ENCODE measurements at regions not wholly inside any gene's neighbourhood (a gene's known extent, or its start where the extent isn't known, plus 50 kb on each side); places are given as distances from the start of the nearest gene placed in this dataset.
"Not testable (repeated sequence)": the region's sequence is repeated elsewhere in the genome, so short reads cannot be mapped to it uniquely, and the experiment has no call there.

GRCh38 chr1:101185421-101185820 is 51.4 kb upstream of the S1PR1 start:
- DNase-seq (ENCODE audit: low read depth in 2 of 3, low spot score in 2 of 3) = no peak

- no peak for DNase-seq (ENCODE audit: low read depth in 2 of 3, low spot score in 2 of 3)
Observed at GRCh38 chr1:101183388-101183699, 53.5 kb upstream of the S1PR1 start.

- no peak for DNase-seq (ENCODE audit: low read depth in 2 of 3, low spot score in 2 of 3)
Observed at GRCh38 chr1:101182627-101183387, 54.0 kb upstream of the S1PR1 start.

- no peak for DNase-seq (ENCODE audit: low read depth in 2 of 3, low spot score in 2 of 3)
Observed at GRCh38 chr1:101181930-101182329, 54.9 kb upstream of the S1PR1 start.

GRCh38 chr1:101178688-101179491 is 57.9 kb upstream of the S1PR1 start:
- peak in 1 of 3 donors; percentile 10 for DNase-seq (ENCODE audit: low read depth in 2 of 3, low spot score in 2 of 3)

GRCh38 chr1:101178341-101178687 is 58.5 kb upstream of the S1PR1 start:
- DNase-seq (ENCODE audit: low read depth in 2 of 3, low spot score in 2 of 3) = no peak

- no peak for DNase-seq (ENCODE audit: low read depth in 2 of 3, low spot score in 2 of 3)
Observed at GRCh38 chr1:101175886-101176285, 60.9 kb upstream of the S1PR1 start.

- DNase-seq (ENCODE audit: low read depth in 2 of 3, low spot score in 2 of 3) = no peak
Observed at GRCh38 chr1:101175466-101175865, 61.4 kb upstream of the S1PR1 start.

GRCh38 chr1:101174722-101175121 is 62.1 kb upstream of the S1PR1 start:
- no peak for DNase-seq (ENCODE audit: low read depth in 2 of 3, low spot score in 2 of 3)

GRCh38 chr1:101174298-101174697 is 62.5 kb upstream of the S1PR1 start:
- not testable (repeated sequence) for DNase-seq (ENCODE audit: low read depth in 2 of 3, low spot score in 2 of 3)

- no peak for DNase-seq (ENCODE audit: low read depth in 2 of 3, low spot score in 2 of 3)
Observed at GRCh38 chr1:101170506-101171050, 66.2 kb upstream of the S1PR1 start.

- no peak for DNase-seq (ENCODE audit: low read depth in 2 of 3, low spot score in 2 of 3)
Observed at GRCh38 chr1:101167891-101168290, 68.9 kb upstream of the S1PR1 start.

- DNase-seq (ENCODE audit: low read depth in 2 of 3, low spot score in 2 of 3) = no peak
Observed at GRCh38 chr1:101166583-101167120, 70.2 kb upstream of the S1PR1 start.

GRCh38 chr1:101165954-101166353 is 70.9 kb upstream of the S1PR1 start:
- no peak for DNase-seq (ENCODE audit: low read depth in 2 of 3, low spot score in 2 of 3)

GRCh38 chr1:101165532-101165931 is 71.3 kb upstream of the S1PR1 start:
- no peak for DNase-seq (ENCODE audit: low read depth in 2 of 3, low spot score in 2 of 3)

- DNase-seq (ENCODE audit: low read depth in 2 of 3, low spot score in 2 of 3) = no peak
Observed at GRCh38 chr1:101164776-101165175, 72.0 kb upstream of the S1PR1 start.

GRCh38 chr1:101162736-101163735 is 73.8 kb upstream of the S1PR1 start:
- DNase-seq (ENCODE audit: low read depth in 2 of 3, low spot score in 2 of 3) = no peak

GRCh38 chr1:101162300-101162699 is 74.5 kb upstream of the S1PR1 start:
- no peak for DNase-seq (ENCODE audit: low read depth in 2 of 3, low spot score in 2 of 3)

GRCh38 chr1:101161619-101162018 is 75.2 kb upstream of the S1PR1 start:
- DNase-seq (ENCODE audit: low read depth in 2 of 3, low spot score in 2 of 3) = no peak

GRCh38 chr1:101158424-101158823 is 78.4 kb upstream of the S1PR1 start:
- DNase-seq (ENCODE audit: low read depth in 2 of 3, low spot score in 2 of 3) = no peak

GRCh38 chr1:101154547-101154946 is 82.3 kb upstream of the S1PR1 start:
- DNase-seq (ENCODE audit: low read depth in 2 of 3, low spot score in 2 of 3) = no peak
